Fibroblast of gingiva (primary cell): ENCODE measurements at regions not wholly inside any gene's neighbourhood (a gene's known extent, or its start where the extent isn't known, plus 50 kb on each side); places are given as distances from the start of the nearest gene placed in this dataset.
"Not testable (repeated sequence)": the region's sequence is repeated elsewhere in the genome, so short reads cannot be mapped to it uniquely, and the experiment has no call there.

Experiments used
- DNase-seq: peaks from one replicate; pipeline ENCODE4 v3.0.0-alpha.2; 2011; ENCODE audit warnings: low read depth

- no peak for DNase-seq
Measured at GRCh38 chr15:95608371-95608770, 722.1 kb upstream of the NR2F2 start.

DNA sequence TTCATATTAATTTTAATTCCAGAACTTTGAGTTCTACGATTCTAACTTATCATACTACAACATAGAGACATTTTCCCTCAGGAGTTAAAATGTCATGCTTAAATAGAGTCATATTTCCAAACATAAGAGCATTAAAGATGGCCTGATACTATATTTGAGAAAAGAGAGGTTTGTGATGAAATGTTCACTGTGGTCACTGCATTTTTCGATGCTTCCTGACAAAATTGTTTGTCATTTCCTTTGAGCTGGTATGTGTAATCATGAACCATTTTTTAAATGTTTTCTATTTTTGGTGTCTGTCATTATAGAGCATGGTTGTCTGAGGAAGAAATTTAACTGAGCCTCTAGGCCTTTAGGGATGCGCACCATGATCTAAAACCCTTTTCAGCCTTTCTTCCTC is 721.4 kb upstream of the NR2F2 start:
- DNase-seq: no peak

DNA sequence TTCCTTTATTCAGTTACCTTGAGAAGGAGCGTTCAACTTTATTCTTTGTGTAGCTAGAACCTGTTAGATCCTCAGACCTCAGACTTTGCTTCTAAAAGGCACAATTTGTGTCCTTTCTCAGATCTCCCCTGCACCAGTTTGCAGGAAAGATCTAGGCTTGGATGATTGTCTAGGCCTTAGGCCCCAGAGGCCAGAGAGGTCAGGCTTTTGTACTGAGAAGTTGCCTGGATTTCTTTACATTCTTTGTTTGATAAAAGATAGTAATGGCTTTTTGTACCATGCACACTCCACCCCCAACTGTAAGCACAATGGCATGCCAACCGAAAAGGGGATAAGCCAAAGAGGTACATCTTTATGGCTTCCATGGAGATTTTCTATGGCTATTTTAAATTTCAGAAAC is 719.6 kb upstream of the NR2F2 start:
- no peak for DNase-seq

- no peak for DNase-seq
Measured at GRCh38 chr15:95615436-95615835, 715.1 kb upstream of the NR2F2 start.

DNA sequence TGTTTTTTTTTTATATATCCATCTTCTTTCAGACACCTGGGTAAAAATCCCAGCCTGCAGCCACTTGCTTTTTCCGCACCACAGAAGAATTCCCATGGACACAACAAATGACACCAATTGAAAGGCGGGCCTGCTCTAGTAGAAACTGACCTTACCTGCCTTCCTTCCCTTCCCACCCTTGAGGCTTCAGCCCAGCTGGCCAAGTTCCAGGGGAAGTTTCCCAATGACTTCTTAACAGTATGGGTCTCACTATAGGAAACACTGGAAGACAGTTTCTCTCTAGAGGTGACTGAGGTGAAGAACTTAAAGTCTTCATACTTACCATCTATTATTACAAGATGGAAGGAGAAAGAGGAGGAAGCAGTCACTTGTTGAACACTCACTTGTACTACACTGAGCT is 714.2 kb upstream of the NR2F2 start:
- no peak for DNase-seq

DNA sequence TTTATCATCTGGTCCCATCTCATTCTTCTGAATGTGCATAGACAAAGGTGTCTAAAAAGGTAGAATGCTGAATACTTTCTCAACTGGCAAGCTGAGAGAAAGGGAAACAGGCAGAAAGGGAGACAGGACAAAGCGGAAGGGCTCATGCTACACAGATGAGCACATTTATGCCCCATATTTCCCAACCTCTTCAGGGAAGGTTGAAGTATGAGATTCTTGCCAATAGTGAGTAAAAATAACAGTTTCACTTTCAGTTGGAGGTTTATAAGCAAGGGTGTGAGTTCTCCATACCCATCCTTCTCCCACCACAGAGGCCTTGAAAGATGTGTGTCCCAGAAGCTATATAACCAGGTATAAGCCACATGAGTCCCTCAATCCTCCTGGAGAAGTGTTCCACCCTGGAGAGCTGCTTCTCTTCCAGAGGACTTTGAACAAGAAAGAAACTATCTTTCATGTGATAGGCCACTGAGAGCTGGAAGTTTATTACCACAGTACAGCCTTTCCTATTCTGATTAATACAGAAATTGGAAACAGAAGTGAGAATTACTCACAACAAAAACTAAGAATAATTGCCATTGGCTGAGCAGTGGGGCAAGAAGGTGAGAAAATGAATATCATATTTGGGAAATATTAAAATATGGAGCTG is 709.4 kb upstream of the NR2F2 start:
- peak; percentile 67 for DNase-seq

DNA sequence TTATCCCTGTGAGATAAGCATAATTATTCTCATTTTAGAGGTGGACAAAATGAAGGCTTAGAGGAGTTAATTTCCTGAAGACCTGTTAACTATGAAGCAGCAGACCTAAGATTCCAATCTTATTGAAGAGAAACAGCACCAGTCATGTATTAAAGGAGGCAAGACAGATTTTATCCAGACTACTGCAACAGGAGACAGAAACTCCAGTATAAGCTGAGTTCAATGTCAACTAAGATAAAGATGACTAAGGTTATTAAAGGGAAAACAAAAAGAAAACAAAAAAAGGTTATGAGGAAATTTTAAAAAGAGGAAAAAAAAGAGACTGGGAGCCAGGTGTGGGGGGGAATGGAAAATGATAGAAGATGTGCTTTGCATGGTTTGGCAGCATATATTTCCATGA is 707.7 kb upstream of the NR2F2 start:
- DNase-seq: no peak

DNA sequence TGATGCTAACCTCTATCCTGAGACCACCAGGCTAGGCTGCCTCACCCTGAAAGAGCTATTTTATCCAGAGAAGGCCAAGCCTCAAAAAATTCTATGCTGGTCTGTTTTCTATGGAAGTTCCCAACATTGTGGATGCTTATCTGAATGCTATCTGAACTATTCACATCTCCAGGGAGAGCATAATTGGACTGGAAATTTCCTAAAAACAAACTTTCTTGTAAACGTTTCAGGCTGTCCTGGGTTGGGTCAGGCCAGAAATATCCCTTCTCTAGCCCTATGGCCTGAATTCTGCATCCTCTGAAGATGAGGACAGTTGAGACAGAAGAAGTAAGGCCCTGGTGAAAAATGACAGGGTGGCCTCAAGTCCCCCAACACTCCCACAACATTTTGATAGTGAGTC is 706.4 kb upstream of the NR2F2 start:
- DNase-seq: no peak

- no peak for DNase-seq
Measured at GRCh38 chr15:95624616-95625361, 705.7 kb upstream of the NR2F2 start.

- no peak for DNase-seq
Measured at GRCh38 chr15:95626501-95627361, 703.8 kb upstream of the NR2F2 start.

- DNase-seq: no peak
Measured at GRCh38 chr15:95629503-95630168, 700.9 kb upstream of the NR2F2 start.

- no peak for DNase-seq
Measured at GRCh38 chr15:95630683-95631082, 699.8 kb upstream of the NR2F2 start.

GRCh38 chr15:95635666-95636065 is 694.8 kb upstream of the NR2F2 start:
- DNase-seq: no peak

GRCh38 chr15:95636107-95636506 is 694.4 kb upstream of the NR2F2 start:
- no peak for DNase-seq

GRCh38 chr15:95637234-95637633 is 693.3 kb upstream of the NR2F2 start:
- not testable (repeated sequence) for DNase-seq

GRCh38 chr15:95639208-95639607 is 691.3 kb upstream of the NR2F2 start:
- no peak for DNase-seq

DNA sequence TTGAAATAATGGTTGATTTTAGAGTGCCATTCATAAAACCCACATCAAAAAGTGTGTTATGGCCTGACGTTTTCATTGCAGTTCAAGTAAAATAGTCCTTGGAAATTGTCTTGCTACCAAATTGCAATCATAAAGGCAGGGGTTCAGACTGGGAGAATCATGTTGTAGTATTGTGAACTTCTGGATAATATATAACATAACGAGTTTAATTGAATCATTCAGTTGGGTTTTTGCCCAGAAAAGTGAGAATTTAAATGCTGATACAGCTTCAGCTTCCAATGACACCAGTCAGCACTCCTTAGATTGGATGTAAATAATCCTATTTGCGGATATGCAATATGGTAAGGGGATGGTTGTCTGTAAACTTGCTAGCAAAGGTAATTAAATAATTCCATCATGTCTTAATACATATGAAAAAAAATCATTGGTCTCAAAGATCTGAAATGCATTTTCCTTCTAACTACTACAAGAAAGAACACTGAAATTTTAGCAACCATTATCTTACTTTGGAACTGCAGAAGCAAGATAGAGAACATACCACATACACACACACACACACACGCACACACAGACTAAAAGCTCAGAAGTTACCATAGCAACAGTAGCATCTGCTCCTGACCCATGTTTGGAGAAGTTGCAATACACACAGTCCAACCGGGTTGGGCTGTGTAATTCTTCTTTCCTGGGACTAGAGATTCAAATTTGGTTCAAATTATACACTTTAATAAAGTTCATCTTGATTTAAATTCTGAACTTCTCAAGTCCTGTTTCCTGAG is 686.2 kb upstream of the NR2F2 start:
- DNase-seq: no peak

- no peak for DNase-seq
Measured at GRCh38 chr15:95645791-95646338, 684.6 kb upstream of the NR2F2 start.

DNA sequence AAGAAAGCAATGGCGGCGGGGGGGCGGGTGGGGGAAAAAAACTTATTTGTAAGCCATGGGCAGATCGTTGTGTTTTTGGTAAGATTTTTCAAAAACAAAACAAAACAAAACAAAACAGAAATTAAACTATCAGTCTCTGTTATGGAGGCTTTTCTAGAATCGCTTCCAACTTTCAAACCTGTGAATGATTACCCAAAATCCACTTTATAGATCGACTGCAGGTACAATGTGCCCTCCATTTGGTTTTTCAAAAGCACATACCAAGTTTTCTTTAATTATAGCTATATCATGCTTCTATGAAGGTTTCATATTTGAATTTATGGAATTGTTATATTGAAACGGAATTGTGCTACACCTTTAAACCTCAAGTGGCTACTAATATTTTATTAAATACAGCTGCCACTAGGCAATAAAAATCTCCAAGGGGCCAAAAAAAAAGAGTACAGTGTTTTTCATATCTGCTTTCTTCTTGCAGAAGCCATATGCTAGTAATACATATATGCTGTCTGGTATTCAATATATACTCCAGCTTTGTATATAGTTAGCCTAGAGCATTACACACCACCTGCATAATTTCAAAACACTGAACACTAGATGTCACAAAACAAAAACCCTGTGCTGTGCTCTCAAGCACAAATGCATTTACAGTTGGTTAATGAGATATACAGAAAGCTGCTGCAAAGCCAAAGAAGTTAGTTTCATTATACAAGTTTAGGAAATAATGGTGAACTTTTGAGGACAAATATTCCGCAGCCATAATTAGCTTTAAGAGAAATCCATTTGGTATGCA is 683.8 kb upstream of the NR2F2 start:
- DNase-seq: no peak

DNA sequence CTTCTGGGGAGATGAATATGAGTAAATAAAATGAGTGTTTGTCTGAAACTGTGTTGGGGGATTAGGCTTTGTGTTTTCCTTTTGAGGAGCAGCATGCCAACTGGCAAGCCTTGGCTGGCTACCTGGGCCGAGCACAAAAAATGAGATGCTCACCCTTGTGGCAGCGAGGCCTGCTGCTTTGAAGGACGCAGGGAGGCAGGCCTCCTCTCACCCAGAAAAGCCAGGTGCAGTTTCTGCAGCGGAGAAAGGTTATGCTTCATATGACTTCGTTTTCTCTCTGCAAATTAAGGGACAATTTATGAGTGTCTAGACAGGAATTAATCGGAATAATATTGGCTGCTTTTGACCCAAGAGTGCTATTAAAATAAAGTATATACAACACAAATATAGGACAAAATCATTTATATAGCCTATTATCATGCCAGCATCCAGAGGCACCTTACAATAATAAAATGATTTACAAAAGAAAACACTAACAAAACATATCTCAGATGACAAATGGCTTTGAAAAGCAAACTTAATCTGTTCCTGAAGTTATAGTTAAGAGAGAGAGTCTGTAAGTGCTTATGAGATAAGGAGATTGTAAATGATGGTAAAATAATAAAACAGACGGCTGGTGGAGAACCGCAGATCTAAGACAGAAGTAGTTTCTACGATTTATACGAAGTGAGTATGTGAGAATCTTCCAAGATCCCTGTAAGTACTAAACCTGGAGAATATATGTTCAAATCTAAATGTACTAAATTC is 682.8 kb upstream of the NR2F2 start:
- DNase-seq: no peak
